ENCODE measurements at regions not wholly inside any gene's neighbourhood (a gene's known extent, or its start where the extent isn't known, plus 50 kb on each side); places are given as distances from the start of the nearest gene placed in this dataset.

DNA sequence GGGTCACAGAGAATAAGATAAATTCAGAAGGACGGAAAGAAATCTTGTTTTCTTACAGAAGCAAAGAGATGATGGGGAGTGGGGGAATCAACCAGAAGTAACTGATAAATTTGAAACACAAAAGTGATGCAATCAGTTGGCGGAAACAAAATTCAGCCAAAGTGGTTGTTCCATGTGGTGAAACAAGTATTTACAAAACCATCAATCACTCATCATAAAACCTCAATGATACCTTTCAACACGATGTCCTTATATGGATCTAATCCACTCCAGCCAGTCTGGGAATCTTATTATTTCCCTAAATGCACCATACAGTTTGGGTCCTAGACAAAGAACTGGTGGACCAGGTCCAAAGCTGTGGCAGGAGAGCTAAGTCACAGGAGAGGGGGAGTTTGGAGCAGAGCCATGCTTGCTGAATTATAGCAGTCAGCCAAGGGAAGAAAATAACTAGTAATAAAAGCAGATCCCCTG lies 303.8 kb upstream of the LRRC7 start:
- DNase-seq, result peak; percentile 60

DNA sequence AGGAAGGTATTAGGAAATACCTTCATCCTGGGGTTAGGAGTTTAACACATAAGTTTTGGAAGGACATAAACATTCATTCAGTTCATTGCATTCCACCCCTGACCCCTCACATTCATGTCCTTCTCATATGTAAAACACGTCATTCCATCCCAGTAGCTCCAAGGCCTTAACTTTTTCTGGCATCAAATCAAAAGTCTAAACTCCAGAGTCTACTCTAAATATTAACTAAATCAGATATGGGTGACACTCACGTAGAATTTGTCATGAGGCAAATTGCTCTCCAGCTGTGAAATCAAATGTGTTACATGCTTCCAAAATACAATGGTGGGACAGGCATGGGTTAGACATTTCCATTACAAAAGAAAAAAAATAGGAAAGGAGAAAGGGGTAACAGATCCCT lies 298.2 kb upstream of the LRRC7 start:
- DNase-seq, result no peak

DNA sequence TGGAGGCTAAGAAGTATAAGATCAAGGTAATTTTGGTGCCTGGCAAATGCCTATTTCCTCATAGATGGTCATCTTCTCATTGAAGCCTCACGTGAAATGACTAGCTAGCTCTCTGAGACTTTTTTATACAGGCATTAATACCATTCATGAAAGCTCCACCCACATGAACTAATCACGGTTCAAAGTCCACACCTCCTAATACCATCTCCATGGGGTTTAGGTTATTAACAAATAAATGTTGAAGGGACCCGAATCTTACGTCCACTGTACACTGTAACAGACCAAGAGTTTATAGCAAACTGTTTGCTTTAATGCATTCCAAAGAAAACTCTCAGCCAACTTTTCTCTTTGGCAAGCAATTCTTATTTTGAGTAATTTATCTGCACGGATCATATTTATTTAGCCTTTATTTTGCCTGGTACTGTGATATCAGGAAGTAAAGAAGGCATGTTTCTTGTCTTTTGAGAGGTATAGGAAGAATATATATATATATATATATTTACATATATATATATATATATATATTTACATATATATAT lies 296.1 kb upstream of the LRRC7 start:
- DNase-seq, result no peak

DNA sequence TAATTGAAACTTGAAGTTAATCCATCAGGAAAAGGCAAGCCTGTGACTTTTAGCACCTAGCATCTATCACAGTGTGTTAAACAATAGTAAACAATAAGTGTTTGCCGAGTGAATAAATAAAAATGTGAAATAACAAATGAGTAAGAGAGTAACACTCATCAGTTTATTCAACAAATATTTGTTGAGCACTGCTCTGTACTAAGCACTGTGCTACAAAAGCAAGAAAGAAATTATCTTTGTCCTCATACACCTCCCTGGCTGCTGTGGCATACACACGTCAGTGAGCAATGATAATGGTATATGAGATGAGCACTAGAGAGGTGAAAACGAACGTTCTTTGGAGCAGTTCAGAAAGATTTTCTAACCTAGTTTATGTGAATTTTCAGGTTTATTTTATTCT lies 295.0 kb upstream of the LRRC7 start:
- DNase-seq, result no peak

DNA sequence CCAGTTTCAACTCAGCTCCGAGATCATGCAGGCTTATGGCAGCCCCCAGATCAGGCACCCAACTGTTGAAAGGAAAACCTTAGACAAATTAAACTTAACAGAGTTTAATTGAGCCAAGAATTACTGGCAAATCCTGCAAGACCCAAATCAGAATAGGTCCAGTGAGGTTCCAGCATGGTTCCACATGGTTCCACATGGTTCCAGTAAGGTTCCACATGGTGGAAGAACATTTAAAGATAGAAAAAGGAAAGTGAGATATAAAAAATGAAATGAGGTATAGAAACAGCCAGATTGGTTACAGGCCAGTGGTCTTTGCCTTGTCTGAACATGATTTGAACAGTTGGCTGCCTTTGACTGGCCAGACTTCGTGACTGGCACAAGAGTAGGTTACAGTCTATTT lies 288.8 kb upstream of the LRRC7 start:
- DNase-seq, result no peak

DNA sequence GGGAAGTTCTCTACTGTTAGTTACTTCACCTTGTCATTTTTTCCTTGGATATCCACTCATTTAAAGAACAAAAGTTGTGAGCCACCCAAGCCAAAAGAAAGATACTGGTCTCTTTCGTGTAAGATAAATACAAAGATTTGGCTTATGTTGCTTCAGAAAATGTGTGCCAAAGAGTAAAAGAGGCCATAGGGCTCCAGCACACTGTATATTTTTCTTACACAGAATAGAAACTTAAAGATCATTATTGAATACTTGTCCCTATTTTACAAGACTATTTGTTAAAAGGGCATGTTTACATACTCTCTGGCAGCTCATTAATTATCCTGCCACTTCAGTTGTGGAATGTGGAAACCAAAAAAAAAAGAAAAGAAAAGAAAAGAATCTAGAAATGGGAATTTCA lies 284.2 kb upstream of the LRRC7 start:
- DNase-seq, result no peak

DNA sequence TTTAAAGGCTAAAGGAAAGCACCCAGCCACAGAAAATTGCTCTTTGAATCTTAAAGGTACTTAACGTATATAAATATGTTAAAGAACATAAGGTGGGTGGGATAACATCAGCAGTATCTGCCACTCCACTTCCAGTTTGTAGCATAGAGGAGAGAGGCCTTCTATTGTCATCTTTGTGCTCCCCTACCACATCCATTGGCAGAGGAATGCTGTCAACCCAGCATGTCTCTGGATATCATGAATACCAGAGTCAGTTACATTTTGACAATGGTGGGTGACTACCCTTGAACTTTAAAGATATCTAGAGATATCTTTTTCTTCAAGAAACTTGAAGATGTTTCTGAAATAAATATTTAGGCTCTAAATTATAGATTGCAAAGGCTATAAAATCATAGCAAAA lies 283.2 kb upstream of the LRRC7 start:
- no peak for DNase-seq

DNA sequence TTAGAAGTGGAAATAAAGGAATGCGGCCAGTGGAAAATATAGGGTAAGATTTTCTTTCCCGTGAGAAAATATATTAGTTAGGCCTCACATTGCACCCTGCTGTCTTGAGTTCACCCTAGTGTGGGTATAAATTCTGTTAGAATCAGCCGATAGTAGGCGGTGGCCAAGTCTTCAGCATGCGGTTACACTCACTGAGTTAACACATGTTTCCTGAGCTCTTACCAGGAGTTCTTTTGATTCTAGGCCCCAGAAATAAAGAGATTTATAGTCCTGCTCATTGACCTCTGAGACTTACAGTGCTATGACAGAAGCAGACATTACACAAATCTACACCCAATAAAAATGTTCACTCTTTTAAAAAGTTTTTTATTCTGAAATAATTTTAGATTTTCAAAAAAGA lies 279.3 kb upstream of the LRRC7 start:
- DNase-seq, result no peak

DNA sequence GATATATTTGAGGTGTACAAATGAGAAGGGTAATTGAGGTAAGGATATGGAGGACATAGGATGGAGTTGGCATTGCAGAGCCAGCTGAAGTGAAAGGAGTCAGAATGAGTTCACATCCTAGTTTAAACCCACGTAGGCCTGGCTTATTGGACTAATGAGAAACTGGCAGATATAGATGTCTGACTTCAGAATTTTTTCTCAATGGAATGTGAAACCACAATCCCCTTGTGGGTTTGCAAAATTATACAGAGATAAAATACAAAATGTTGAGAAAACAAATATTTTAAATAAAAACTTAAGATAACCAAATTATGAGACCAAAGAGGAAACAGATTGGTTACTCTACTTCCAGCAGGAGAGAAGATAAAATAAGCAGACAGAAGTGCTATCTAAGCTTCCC lies 277.4 kb upstream of the LRRC7 start:
- no peak for DNase-seq

DNA sequence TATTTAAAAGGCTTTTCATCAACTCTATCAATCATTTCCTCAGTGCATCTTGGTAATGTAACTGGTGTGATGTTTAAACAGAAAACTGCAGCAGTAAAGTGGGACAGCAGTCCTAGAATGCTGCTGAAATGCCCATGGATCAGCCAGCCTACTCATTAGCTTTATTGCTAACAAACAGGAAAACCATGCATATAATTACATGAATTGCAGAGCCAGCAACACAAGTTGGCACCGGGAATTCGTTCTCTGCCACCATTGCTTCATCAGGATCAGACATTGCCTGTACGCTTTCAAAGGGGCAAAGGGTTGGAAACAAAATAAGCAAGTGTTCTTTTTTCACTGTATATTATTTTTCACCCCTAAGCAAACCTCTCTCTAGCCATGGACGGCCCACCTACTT lies 276.2 kb upstream of the LRRC7 start:
- no peak for DNase-seq

DNA sequence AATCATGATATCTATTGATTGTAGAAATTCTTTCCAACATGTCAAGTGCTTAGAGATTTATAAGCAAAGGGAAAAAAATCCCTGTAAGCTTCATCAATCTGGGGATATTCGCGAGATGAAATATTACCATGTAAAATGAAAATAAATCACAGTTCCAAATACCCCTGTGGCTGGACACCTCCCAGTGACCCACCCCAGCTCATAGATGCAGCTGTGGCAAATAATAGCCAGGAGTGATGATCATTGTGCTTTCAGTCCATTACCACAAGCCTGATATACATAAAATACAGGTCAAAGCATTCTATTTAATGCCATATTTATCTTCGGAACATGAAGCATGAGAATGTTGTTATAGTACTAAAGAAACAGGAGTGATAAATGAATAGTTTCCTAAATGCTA lies 274.9 kb upstream of the LRRC7 start:
- no peak for DNase-seq

DNA sequence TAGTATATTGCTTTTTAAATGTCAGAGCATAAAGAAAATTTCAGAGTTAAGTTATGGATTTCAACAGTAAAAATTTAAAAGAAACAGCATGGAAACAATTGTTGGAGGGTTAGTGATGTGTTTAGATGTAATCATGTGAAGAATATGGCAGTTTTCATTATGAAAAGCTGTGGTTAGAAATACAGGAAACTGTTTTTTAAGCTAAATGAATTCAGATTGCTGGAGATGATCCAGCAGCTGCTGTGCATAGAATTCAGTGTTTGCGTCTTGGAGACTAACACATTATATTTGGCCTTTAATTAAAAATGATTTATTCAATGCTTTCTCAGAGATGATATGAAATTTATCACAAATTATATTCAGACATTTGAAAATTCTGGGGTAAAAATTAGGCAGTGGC lies 273.6 kb upstream of the LRRC7 start:
- DNase-seq, result no peak

DNA sequence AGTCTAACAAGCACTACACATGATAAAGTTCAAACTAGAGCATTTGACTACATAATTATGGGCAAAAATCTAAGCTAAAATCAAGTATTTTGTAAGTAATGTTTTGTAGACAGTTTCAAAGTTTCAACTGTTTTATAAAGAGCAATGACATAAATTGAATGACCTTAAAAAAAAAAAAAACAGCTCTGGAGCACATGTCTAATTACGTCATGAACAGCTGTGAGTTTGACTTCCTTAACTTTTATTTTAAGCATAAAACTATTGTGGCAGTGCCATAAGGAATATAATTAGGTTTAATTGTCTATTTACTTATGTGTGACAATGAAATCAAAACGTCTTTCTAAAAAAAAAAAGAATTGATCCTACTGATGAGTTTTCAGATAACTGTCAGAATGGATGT lies 272.5 kb upstream of the LRRC7 start:
- DNase-seq, result no peak

DNA sequence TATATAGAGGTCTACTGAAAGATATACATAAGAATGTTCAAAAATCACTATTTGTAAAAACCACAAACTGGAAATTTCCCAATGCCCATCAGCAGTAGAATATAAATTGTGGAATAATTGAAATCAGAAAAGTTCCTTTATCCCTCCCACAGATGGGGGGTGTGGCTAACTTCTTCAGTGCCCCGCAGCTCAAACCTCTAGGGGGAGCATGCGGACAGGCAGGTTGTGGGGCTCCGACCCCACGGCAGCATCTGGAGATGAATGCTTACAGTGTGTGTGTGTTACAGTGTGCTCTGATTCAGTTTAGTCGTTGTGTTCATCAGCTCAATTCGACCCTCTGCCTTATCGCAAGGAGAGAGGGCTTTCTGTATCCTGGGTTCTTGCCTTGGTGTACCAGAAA lies 262.1 kb upstream of the LRRC7 start:
- no peak for DNase-seq

DNA sequence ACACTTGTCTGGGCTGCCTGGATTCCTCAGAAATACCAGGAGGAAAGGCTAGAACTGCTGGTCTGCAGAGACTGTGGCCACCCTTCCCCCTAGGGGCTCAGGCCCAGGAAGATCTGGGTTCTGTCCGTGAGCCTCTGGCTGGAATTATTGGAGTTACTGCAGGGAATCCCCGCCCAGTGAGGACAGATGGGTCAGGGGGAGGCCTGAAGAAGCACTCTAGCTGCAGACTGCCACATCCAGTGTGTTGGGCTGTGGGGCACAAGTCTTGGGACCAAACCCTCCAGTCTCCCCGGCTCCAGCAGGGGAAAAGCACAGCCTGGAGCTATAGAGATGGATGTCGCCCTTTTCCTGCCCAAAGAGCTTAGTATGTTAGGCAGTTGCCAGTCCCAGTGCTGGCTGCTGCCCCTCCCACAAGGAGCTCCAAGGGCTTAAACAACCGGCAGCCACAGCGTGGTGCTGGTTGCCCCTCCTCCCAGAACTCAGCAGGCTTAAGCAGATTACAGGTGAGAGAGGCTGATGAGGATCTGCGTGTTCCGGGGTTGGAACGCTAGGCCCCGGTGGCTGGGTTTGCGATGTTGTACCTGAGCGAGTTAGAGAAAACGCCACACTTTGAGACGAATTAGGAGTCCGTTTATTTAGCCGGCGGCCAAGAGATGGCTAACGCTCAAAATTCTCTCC lies 255.5 kb upstream of the LRRC7 start:
- DNase-seq, result no peak

DNA sequence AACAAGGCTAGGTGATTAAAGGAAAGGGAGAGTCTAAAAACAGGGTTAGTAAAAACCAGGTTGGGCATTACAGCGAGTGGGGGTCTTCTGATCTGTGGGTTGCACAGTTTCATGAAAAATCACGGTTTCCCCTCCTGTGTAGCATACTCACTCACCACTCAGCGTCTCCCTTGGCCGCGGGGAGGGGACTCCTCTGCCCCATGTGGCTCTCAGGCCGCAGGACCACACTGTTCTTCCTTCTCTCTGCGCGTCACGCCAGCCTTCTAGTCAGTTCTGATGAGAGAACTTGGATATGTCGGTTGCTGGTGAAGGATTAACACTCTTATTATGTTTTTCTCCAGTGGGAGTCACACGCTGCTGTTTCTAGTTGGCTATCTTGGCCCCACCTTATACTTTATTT lies 254.6 kb upstream of the LRRC7 start:
- DNase-seq, result no peak

DNA sequence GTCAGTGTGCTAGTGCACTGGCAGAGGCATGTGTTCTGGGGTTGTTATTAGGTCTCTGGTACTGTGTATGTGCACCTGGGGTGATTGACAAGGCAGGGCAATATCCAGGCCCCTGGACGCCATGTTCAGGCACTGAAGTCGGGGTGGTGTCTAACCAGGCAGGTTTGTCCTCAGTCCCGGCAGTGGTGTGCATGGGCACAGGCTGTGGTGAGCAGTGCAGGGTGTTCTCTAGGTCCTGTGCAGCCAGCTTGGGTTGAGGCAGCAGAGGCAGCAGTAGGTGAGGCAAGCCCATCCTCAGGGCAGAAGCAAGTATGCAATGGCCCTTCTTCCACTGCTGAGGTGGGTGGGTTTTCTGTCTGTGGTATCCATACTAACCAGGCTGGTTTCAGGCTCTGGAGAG lies 252.3 kb upstream of the LRRC7 start:
- no peak for DNase-seq

DNA sequence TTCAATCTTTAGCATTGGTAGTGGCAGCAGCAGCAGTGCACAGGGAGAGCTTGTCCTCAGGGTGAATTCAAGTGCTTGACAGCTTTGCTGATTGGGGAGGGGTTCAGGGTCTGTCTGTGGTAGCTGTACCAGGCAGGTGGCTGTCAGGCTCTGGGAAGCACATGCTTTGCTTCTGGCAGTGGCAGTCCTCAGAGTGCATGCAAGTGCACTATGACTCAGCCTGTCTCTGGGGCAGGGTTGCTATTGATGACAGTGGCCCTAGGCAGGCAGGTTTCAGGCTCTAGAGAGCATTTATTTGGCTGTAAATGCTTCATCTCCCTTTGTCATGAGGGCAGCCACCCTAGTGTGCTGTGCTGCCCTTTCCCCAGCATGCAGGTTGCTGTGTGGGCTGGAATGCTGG lies 251.9 kb upstream of the LRRC7 start:
- DNase-seq, result no peak

DNA sequence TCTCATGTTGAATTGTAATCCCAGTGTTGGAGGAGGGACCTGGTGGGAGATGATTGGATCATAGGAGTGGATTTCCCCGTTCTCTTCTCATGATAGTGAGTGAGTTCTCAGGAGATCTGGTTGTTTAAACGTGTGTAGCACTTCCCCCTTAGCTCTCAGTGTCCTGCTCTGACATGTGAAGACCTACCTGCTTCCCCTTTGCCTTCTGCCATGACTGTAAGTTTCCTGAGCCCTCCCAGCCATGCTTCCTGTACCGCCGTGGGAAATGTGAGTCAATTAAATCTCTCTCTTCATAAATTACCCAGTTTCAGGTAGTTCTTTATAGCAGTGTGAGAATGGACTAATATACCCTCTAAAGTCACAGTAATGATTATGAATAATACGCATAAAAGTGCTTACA lies 248.4 kb upstream of the LRRC7 start:
- no peak for DNase-seq

DNA sequence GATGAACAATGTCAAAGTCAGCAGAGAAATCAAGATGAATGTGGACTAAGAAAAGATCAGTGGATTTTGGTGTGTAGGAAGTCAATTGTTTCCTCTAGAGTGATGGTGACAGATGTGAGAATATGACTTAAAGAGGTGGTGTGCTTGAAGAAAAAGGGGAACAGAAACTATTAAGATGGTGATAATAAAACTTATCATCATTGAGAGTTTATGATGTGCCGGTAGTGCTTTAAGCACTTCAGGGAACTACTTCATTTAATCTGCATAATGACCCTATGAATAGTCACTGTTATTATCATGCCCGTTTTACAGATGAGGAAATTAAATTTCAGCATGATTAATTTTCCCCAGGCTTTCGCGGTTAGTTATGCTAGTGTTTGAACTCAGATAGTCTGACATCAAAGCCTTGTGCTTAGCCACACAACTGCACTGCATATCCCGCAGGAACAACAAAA lies 246.9 kb upstream of the LRRC7 start:
- DNase-seq, result no peak

DNA sequence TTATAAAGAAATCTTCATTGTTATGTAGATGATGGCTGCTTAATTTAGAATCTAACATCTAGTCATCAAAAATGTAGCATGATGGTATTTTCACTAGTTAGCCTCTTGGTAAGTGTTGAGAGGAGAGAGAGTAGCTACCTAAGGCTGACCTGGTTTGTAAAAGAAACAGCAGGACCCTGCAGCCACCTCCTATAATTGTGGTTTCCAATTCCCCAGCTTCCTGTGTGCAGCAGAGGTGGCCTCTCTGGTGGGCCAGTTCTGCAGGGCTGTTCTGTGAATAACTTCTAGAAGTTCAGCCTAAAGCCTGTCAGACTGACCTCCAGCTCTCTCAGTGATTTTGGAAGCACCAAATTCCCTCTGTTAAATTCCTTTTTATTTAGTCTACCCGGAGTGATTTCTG lies 246.4 kb upstream of the LRRC7 start:
- DNase-seq, result no peak

DNA sequence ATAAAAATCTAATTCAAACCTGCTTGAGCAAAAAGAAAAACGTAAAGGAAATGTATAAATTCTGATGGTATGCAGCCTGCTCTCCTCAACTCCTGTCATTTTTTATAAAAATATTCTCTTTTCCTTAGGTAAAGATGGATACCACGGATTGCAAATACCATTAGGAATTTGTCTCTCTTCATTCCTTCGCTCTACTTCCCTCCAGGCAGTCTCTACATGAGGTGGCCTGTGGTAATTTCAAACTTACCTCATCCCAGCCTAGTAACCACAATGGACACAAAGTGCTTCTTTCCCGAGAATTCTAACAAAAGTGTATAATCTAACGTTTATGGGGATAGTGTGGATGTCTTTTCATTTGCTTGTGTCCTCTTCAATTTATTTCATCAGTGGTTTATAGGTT lies 239.5 kb upstream of the LRRC7 start:
- no peak for DNase-seq

DNA sequence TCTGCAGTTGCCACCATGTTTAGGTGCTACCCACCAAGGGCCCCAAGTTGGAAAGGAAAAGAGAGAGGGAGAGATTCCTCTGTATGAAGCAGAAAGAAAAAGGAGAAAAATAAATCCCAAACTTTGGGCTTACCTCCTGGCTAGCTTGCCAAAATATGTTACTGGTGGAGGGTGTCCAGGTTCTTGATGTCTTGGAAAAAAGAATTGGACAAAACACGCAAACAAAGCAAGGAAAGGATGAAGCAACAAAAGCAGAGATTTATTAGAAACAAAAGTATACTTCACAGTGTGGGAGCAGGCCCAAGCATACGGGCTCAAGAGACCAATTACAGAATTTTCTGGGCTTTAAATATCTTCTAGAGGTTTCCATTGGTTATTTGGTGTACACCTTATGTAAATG lies 204.5 kb upstream of the LRRC7 start:
- DNase-seq, result no peak

DNA sequence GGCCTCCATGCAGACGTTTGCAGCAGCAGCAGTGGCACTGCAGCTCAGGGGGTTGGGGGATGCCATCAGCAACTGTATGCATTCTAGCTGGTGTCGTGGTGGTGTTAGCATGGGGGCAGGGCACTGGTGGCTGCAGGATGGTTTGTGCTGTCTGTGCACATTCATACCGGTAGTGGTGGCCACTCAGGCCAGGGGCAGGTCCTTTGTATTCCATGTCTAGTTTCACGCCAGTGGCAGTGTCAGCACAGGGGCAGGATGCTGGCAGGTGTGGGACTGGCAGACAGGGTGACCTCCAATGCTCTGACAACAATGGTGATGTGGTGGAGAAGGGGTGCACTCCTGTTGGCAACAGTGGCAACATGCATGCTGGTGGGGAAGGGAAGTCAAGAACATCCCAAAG lies 194.2 kb upstream of the LRRC7 start:
- DNase-seq, result no peak

DNA sequence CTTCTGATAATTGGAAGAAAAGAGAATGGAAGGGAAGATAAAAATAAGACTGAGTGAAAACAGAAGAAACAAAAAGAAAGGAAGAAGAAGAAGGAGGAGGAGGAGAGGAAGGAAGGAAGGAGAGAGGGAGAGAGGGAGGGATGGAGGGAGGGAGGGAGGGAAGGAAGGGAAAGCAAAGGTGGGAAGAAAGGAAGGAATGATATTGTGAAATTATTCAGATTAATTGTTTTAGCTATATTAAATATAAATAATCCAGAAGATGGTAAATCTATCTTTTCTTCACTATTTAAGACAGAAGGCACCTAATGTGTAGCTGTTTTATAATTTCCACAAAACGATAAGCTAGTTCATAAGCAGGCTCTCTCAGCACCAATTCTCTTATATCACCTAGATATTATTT lies 191.3 kb upstream of the LRRC7 start:
- DNase-seq, result no peak
